ENCODE measurements at regions not wholly inside any gene's neighbourhood (a gene's known extent, or its start where the extent isn't known, plus 50 kb on each side); places are given as distances from the start of the nearest gene placed in this dataset.
A peak's percentile ranks its signal among the peaks of the same experiment; 100 is the strongest.

DNA sequence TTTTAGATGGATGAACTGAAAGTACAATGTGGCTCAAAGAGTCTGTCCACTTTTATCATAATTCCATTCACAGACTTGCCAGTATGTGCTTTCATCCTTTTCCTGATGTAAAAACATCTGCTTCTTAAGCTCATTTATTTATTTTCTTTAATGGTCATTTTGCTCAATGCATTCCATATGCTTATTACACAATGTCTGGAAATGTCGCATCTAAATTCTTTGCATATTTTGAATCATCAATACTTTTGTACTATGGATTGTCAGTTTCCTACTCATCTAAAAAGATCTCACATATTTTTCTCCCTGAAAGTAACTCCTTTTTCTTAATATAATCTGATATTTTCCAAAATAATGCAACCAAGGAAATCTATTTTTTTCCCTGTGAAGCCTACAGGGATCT, 1315.8 kb downstream of the EFNB2 start:
- Histone ChIP-seq H3K4me3 (no peak overlapping the region), H3K36me3 (ENCODE audit: low read depth) (no peaks in the 10 kb centered on the region), H3K9me3 (no peaks in the 10 kb centered on the region), H3K4me1 (ENCODE audit: low read depth) (no peaks in the 10 kb centered on the region)
- TF ChIP-seq, protein P1, sequence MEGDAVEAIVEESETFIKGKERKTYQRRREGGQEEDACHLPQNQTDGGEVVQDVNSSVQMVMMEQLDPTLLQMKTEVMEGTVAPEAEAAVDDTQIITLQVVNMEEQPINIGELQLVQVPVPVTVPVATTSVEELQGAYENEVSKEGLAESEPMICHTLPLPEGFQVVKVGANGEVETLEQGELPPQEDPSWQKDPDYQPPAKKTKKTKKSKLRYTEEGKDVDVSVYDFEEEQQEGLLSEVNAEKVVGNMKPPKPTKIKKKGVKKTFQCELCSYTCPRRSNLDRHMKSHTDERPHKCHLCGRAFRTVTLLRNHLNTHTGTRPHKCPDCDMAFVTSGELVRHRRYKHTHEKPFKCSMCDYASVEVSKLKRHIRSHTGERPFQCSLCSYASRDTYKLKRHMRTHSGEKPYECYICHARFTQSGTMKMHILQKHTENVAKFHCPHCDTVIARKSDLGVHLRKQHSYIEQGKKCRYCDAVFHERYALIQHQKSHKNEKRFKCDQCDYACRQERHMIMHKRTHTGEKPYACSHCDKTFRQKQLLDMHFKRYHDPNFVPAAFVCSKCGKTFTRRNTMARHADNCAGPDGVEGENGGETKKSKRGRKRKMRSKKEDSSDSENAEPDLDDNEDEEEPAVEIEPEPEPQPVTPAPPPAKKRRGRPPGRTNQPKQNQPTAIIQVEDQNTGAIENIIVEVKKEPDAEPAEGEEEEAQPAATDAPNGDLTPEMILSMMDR (IDR thresholded peaks at IDR 0.05) = no peak
- DNase-seq (no peak), ATAC-seq (no peak)
- intact Hi-C loops (cut with DNase I, micrococcal nuclease) = no loop called here

DNA sequence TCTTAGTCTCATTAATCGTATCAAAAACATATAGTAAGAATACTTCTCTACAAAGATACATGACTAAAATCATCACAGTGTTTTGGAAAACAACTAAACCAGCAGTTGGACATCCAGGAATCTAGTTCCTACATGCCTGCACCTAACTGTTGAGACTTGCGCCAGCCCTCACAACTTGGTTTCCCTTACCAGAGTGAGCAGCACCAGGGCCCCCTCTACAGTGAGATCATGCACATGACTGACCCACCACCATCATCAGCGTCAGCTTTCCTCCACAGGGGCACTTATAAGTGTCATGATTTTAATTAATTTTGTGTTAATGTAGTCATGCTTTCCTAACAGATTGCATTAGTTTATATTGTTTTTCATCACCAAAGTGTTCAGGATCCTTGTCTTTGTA, 1322.0 kb downstream of the EFNB2 start:
- intact Hi-C loops (cut with DNase I, micrococcal nuclease) = no loop called here
- TF ChIP-seq, protein P1 (IDR thresholded peaks at IDR 0.05) = no peak
- Histone ChIP-seq H3K9me3 (no peaks in the 10 kb centered on the region), H3K4me1 (ENCODE audit: low read depth) (no peaks in the 10 kb centered on the region), H3K4me3 (no peak overlapping the region), H3K36me3 (ENCODE audit: low read depth) (no peaks in the 10 kb centered on the region)
- DNase-seq (no peak), ATAC-seq (no peak)

DNA sequence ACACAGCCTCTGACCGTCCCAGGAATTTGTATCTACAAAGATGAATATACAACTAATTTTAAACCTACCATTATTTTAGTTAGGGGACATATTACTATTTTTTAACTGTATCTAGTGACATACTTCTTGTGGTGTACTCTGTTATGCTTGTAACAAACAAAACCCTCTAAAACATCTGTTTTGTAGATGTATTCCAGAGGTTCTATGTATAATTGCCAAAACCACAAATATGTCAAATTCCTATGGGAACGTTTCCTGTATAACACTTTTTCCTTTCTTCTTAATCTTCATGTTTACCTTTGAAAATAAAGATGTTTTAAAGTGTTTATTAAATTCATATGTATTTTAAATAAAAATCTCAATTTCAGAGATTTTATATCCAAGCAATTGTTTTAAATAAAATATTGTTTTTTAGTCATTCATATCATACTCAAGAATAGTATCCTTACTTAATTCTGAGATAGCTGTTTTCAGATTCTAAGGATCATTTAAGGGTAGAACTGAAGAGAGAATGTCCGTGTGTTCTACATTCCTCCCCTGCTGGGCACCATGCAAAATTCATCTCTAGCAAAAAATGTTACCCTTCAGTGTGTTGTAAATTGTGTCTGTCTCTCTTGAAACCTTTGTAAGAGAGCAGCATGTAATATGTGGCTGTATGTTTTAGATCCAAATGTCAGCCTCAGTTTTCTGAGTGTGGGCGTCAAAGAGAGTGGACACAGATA, 1327.7 kb downstream of the EFNB2 start:
- ATAC-seq (no peak), DNase-seq (no peak)
- Histone ChIP-seq H3K36me3 (ENCODE audit: low read depth) (no peaks in the 10 kb centered on the region), H3K4me3 (no peak overlapping the region), H3K4me1 (ENCODE audit: low read depth) (no peaks in the 10 kb centered on the region), H3K9me3 (no peaks in the 10 kb centered on the region)
- TF ChIP-seq, protein P1 (IDR thresholded peaks at IDR 0.05) = no peak
- intact Hi-C loops (cut with DNase I, micrococcal nuclease) = no loop called here

DNA sequence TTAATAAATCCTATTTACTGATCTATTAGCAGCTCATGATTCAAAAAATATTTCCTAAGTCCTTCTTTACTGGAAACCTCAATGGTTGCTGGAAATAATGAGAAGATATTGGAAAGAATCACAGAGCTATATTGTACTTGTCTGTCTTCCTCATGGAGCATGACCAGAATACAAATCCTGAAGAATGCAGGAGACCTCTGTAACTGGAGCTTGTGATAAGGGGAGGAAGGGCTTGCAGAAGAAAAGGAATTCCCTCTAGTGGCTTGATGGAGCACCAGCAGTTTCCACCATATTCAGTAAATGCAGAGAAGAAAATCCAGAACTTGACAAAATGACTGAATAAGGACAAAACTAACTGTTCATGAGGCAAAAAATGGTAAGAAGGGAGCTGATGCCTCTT, 1333.1 kb downstream of the EFNB2 start:
- Histone ChIP-seq H3K4me3 (no peak overlapping the region), H3K36me3 (ENCODE audit: low read depth) (no peaks in the 10 kb centered on the region), H3K9me3 (no peaks in the 10 kb centered on the region), H3K4me1 (ENCODE audit: low read depth) (no peaks in the 10 kb centered on the region)
- TF ChIP-seq, protein P1 (IDR thresholded peaks at IDR 0.05) = no peak
- intact Hi-C loops (cut with DNase I, micrococcal nuclease) = no loop called here
- DNase-seq (peak in 1 of 3 donors; percentile 4), ATAC-seq (no peak)

DNA sequence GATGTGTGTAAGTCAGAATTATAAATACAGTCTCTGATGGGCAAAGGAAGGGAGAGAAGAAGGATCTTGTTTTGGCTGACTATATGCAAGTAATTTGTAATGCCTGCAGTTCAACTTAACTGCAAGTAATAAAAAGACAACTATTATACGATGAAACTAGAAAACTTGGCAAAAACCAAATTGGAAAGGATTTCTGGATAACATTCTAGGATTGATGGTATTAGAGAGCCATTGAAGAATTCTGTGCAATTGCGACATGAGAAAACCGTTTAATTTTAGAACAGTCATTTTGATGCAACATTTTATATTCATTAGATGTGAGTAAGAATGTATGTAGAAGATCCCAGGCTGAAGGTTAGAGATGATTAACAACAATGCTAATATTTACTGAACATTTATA, 1334.1 kb downstream of the EFNB2 start:
- DNase-seq (no peak), ATAC-seq (no peak)
- intact Hi-C loops (cut with DNase I, micrococcal nuclease) = no loop called here
- TF ChIP-seq, protein P1 (IDR thresholded peaks at IDR 0.05) = no peak
- no peak overlapping the region for H3K4me3 ChIP-seq
- no peaks in the 10 kb centered on the region for H3K36me3 ChIP-seq (ENCODE audit: low read depth)
- no peaks in the 10 kb centered on the region for H3K4me1 ChIP-seq (ENCODE audit: low read depth)
- H3K9me3 ChIP-seq = no peaks in the 10 kb centered on the region

DNA sequence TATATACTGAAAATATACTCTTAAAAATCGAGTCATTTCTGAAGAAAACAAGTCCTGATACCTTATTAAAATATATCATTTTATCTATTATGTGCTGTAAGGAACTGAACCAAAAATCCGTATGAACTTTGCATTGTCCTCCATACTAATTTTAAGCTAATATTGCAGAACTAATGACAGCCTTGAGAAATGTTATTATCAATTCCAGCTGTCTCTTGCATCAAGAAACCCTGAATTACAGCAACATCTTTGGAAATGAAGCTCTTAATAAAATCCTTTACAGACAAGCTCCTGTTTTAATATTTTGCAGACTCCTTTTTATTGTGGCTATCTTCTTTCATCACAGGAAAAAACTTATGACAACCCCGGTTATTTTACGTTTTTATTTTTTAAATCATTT, 1335.3 kb downstream of the EFNB2 start:
- intact Hi-C loops (cut with DNase I, micrococcal nuclease) = no loop called here
- Histone ChIP-seq H3K4me3 (no peak overlapping the region), H3K4me1 (ENCODE audit: low read depth) (no peaks in the 10 kb centered on the region), H3K36me3 (ENCODE audit: low read depth) (no peaks in the 10 kb centered on the region), H3K9me3 (no peaks in the 10 kb centered on the region)
- TF ChIP-seq, protein P1 (IDR thresholded peaks at IDR 0.05) = no peak
- no peak for ATAC-seq
- no peak for DNase-seq
